ENCODE measurements at regions not wholly inside any gene's neighbourhood (a gene's known extent, or its start where the extent isn't known, plus 50 kb on each side); places are given as distances from the start of the nearest gene placed in this dataset.

- DNase-seq = no peak
- no peak overlapping the region for H3K27ac Mint-ChIP-seq
- no peak for ATAC-seq
- H3K4me3 Mint-ChIP-seq = no peak overlapping the region
- H3K9me3 Mint-ChIP-seq = no peaks in the 10 kb centered on the region
- H3K4me1 Mint-ChIP-seq = no peaks in the 10 kb centered on the region
- no peaks in the 10 kb centered on the region for H3K27me3 Mint-ChIP-seq
Measured at GRCh38 chrX:134727363-134727762, 69.1 kb upstream of the PLAC1 start.

DNA sequence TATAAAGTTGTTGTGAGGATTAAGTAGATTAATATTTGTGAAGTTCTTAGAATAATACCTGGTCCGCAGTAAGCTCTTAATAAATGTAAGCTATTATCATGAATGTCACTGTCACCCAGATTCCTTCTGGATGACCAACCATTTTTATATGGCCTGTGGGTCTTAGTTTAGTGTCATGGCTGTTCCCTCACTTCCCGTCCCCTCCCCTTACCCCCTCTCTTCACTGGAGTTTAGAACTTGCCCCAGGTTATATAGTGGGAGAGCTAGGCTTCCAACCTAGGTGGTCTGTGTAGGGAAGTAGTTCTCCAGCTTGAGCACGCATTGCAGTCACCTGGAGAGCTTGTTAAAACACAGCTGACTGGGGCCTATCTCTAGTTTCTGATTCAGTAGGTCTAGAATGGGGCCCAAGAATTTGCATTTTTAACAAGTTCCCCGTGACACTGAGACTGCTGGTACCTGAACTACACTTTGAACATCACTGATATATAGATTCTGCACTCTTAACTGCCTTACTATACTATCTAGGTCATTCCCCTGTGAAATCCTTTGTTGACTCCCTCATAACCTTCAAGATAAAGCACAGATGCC lies 66.9 kb upstream of the PLAC1 start:
- Mint-ChIP-seq H3K27me3 (no peaks in the 10 kb centered on the region), H3K4me3 (no peak overlapping the region), H3K9me3 (no peaks in the 10 kb centered on the region), H3K4me1 (no peaks in the 10 kb centered on the region), H3K27ac (no peak overlapping the region)
- no peak for ATAC-seq
- no peak for DNase-seq

- no peak overlapping the region for H3K4me3 Mint-ChIP-seq
Measured at GRCh38 chrX:134721766-134722532, 63.7 kb upstream of the PLAC1 start.

DNA sequence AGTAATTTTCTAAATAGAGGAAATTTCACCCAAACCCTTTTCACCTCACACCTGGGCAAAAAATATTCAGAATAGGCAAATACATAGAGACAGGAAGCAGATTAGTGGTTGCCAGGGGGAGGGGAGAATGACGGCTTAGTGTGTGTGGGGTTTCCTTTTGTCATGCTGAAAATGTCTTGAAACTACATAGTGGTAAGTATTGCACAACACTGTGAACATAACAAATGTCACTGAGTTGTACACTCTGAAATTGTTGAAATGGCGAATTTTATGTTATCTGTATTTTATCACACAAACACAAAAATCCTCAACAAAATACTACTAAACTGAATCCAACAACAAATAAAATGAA lies 60.7 kb upstream of the PLAC1 start:
- H3K4me1 Mint-ChIP-seq = peaks cover 13% of the 10 kb centered on the region
- H3K27ac Mint-ChIP-seq = peak overlapping the region in 1 of 2 donors; percentile 79
- DNase-seq (peak; percentile 0 to 61), ATAC-seq (peak; percentile 94)
- peaks cover 7% of the 10 kb centered on the region for H3K27me3 Mint-ChIP-seq
- H3K9me3 Mint-ChIP-seq = no peaks in the 10 kb centered on the region
- H3K4me3 Mint-ChIP-seq = peak overlapping the region; percentile 2 to 37

More at GRCh38 chrX:134721766-134722532, 63.7 kb upstream of the PLAC1 start:
- no peaks in the 10 kb centered on the region for H3K9me3 Mint-ChIP-seq
- no peak overlapping the region for H3K27ac Mint-ChIP-seq
- DNase-seq (no peak), ATAC-seq (no peak)
- peaks cover 13% of the 10 kb centered on the region for H3K4me1 Mint-ChIP-seq
- H3K27me3 Mint-ChIP-seq = no peaks in the 10 kb centered on the region

DNA sequence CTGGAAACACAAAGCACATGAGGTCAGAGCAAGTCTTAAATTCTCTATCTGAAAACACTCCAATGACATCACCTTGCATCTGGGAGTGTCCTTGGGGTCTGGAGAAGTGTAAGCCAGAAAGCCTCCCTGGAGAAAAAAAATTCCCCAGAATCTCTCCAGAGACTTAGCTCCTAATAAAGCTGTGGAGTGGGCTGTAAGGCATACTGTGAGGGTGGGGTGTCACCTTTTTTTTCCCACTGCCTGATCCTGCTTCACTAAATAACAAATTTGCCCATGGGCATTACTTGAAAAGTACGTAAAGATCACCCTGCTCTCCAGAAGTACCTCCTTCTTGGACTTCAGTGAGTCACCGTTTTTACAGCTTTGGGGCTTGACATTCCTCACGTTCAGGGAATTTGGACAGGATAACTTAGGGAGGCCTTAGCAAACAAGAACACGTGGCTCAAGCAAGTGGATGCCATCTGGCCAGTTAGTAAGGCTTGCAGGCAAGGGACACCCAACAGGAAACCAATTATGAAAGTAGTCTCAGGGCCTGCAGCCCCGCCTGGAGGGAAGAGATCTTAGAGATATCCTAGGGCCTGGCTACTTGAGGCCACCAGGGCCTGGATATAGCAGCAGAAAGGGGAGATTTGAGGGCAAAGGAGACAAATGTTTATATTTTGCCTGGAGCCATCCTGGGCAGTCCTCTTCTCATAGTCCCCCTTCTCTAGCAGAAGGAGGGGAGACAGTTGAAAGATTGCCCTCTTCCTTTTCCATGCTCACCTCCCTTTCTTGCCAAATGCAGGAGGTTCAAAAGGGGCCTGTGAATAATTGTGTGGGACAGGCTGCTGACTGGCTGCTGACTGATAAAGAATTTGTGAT lies 60.1 kb upstream of the PLAC1 start:
- no peaks in the 10 kb centered on the region for H3K9me3 Mint-ChIP-seq
- H3K27me3 Mint-ChIP-seq = peaks cover 7% of the 10 kb centered on the region
- peak overlapping the region; percentile 2 to 37 for H3K4me3 Mint-ChIP-seq
- DNase-seq (peak; percentile 3 to 10), ATAC-seq (peak; percentile 63)
- peak overlapping the region in 1 of 2 donors; percentile 54 for H3K27ac Mint-ChIP-seq
- H3K4me1 Mint-ChIP-seq = peaks cover 13% of the 10 kb centered on the region

- peak overlapping the region in 1 of 2 donors; percentile 9 for H3K4me3 Mint-ChIP-seq
- H3K27ac Mint-ChIP-seq = peak overlapping the region in 1 of 2 donors; percentile 12
- H3K27me3 Mint-ChIP-seq = peaks cover 10% of the 10 kb centered on the region
- H3K4me1 Mint-ChIP-seq = peaks cover 17% of the 10 kb centered on the region
- ATAC-seq (peak; percentile 62), DNase-seq (peak in 1 of 2 donors; percentile 10)
- no peaks in the 10 kb centered on the region for H3K9me3 Mint-ChIP-seq
Measured at GRCh38 chrX:134717698-134718097, 59.4 kb upstream of the PLAC1 start.

DNA sequence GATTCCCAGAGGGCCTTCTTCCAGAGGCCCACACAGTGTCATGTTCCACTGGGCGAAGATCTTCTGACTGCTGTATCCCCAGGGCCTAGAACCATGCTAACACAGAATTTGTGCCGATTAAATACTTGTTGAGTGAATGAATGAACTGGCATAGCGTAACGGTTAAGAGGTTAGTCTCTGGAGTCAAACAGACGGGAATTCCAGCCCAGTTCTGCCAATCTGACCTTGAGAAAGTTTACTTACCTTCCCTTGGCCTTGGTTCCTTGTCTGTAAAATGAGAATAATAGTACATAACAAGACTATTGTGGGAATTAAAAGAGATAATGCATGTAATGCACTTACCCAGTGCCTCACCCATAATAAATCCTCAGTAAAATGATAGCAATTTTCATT lies 58.3 kb upstream of the PLAC1 start:
- DNase-seq (no peak), ATAC-seq (no peak)
- peaks cover 15% of the 10 kb centered on the region for H3K27me3 Mint-ChIP-seq
- no peak overlapping the region for H3K27ac Mint-ChIP-seq
- no peaks in the 10 kb centered on the region for H3K9me3 Mint-ChIP-seq
- H3K4me3 Mint-ChIP-seq = no peak overlapping the region
- H3K4me1 Mint-ChIP-seq = peaks cover 23% of the 10 kb centered on the region

DNA sequence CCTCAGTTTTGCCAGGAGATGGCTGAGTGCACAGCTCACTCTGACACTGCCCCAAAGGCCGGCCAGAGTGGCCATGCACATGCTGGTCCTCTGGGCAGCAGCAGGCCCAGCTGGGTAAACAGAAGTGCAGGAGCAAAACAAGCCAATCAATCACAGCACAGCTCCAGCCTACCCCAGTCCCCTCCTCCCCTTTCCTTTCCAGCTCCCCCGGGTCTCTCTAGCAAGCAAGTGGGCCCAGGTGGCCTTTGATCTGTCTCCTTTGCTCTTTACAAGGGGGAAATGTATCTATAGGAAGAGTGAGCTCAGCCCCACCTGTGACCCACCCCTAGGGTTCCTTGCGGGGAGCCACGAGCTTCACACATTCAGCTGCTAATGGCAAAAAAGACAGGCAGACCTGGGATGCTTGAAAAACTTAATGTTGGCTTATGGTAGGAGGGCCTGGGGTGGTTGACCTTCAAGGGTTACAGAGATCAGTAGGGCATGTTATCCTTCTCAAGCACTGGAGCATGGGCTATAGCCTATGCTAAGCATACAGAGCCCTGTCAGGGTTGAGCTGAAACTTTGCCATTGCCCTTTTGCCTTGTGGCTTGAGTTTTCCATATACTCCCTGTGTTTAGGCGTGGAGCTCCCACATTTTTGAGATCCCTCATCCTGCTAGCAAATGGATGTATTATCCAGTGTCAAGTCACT lies 57.8 kb upstream of the PLAC1 start:
- Mint-ChIP-seq H3K4me3 (no peak overlapping the region), H3K9me3 (no peaks in the 10 kb centered on the region), H3K4me1 (peaks cover 23% of the 10 kb centered on the region), H3K27me3 (peaks cover 15% of the 10 kb centered on the region), H3K27ac (no peak overlapping the region)
- DNase-seq = no peak
- ATAC-seq = no peak

GRCh38 chrX:134714633-134715110 lies 56.4 kb upstream of the PLAC1 start:
- H3K27ac Mint-ChIP-seq = no peak overlapping the region
- peaks cover 15% of the 10 kb centered on the region for H3K27me3 Mint-ChIP-seq
- DNase-seq = no peak
- H3K4me1 Mint-ChIP-seq = peaks cover 23% of the 10 kb centered on the region
- H3K4me3 Mint-ChIP-seq = no peak overlapping the region
- ATAC-seq = no peak
- no peaks in the 10 kb centered on the region for H3K9me3 Mint-ChIP-seq

DNA sequence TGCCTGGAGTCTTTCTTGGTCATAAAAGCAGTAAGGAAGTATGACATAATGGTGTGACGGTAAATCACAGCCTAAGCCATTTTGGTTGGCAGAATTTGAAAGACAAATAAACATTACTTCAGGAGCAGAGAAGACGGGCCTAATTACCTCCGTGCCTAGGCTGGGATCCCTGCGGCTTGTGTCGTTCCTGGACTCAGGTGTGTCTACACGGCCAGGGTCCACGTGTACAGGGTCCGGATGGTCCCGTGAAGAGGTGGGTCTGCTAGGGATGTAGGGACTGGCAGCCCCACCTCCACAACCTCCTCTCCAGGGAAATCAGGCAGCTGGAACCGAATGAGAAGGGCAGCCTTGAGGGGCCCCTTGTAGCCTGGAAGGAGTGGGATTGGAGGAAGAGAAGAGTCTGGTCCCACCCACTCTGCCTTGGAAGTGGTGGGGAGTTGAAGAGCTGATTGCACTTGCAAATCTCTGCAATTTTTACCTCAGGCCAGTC lies 55.4 kb upstream of the PLAC1 start:
- Mint-ChIP-seq H3K9me3 (no peaks in the 10 kb centered on the region), H3K4me1 (peaks cover 16% of the 10 kb centered on the region), H3K27me3 (peaks cover 15% of the 10 kb centered on the region), H3K27ac (no peak overlapping the region), H3K4me3 (no peak overlapping the region)
- no peak for ATAC-seq
- DNase-seq = no peak

DNA sequence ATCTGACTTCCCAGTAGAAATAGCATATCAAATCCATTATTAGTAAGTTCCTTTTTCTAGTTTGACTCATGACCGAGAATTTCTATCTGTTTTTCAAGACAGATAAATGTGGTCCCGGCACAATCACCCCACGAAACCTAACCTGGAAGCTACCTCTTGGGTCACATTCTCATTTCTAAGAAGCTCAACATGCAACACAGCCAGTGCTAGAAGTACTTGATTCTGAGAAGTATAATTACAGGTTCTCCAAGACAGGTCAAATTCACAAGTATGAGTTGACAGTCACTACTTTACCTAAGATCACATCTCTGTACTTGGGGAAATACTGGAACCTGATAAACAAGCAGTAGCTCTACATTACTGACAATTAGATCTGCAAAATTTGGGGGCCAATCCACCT lies 54.0 kb upstream of the PLAC1 start:
- Mint-ChIP-seq H3K9me3 (no peaks in the 10 kb centered on the region), H3K27me3 (peaks cover 15% of the 10 kb centered on the region), H3K4me3 (no peak overlapping the region), H3K4me1 (peaks cover 10% of the 10 kb centered on the region), H3K27ac (no peak overlapping the region)
- DNase-seq (no peak), ATAC-seq (peak; percentile 46)

GRCh38 chrX:134711135-134711921 lies 53.1 kb upstream of the PLAC1 start:
- ATAC-seq = no peak
- Mint-ChIP-seq H3K9me3 (no peaks in the 10 kb centered on the region), H3K27me3 (peaks cover 15% of the 10 kb centered on the region), H3K4me3 (no peak overlapping the region), H3K4me1 (peaks cover 10% of the 10 kb centered on the region), H3K27ac (no peak overlapping the region)
- DNase-seq = no peak

Data from stimulated activated naive CD8-positive, alpha-beta T cell treated with anti-CD3 and anti-CD28 coated beads, Interleukin-15, amount 100 ng/mL, for 72 hours (primary cell).